A549 (cell line): ENCODE measurements at regions not wholly inside any gene's neighbourhood (a gene's known extent, or its start where the extent isn't known, plus 50 kb on each side); places are given as distances from the start of the nearest gene placed in this dataset.

Experiments used
- BHLHE40 ChIP-seq: IDR thresholded peaks from 2 replicates; pipeline ENCODE4 v1.6.1; 2012; ENCODE audit warnings: low read depth, low read length, inconsistent platforms
- CBX8 ChIP-seq: fragments of 200-600 bp; sonication (generic); IDR thresholded peaks from 2 replicates; pipeline ENCODE4 v1.6.1; 2016
- CTCF ChIP-seq: fragments of >200 bp; sonication (Bioruptor Twin); formaldehyde crosslinking; IDR thresholded peaks from 3 replicates; pipeline ENCODE4 v1.5.1; 2016
- EHMT2 ChIP-seq: fragments of 200-600 bp; sonication (generic); IDR thresholded peaks from 2 replicates; pipeline ENCODE4 v1.6.1; 2016; ENCODE audit warnings: antibody characterized with exemption, low read depth, mild to moderate bottlenecking, moderate library complexity
- RFX5 ChIP-seq: fragments of 450-650 bp; IDR thresholded peaks from 2 replicates; pipeline ENCODE4 v1.7.1; 2014; ENCODE audit warnings: antibody characterized with exemption, mild to moderate bottlenecking, moderate library complexity
- SMC3 ChIP-seq: fragments of >200 bp; sonication (Bioruptor Twin); formaldehyde crosslinking; IDR thresholded peaks from 3 replicates; pipeline ENCODE4 v1.6.1; 2018; ENCODE audit warnings: inconsistent platforms
- USF2 ChIP-seq: fragments of 450-650 bp; IDR thresholded peaks from 2 replicates; pipeline ENCODE4 v1.6.1; 2014; ENCODE audit warnings: antibody characterized with exemption

- TF ChIP-seq BHLHE40 (no peak), CTCF (no peak), USF2 (no peak), EHMT2 (no peak), RFX5 (no peak), SMC3 (no peak), CBX8 (no peak)
Measured at GRCh38 chr6:6951355-6951754, 156.4 kb upstream of the RREB1 start.
